IPS DF 19.7 (cell line): ENCODE measurements at regions not wholly inside any gene's neighbourhood (a gene's known extent, or its start where the extent isn't known, plus 50 kb on each side); places are given as distances from the start of the nearest gene placed in this dataset.
A peak's percentile ranks its signal among the peaks of the same experiment; 100 is the strongest.
"Not testable (repeated sequence)": the region's sequence is repeated elsewhere in the genome, so short reads cannot be mapped to it uniquely, and the experiment has no call there.

Source experiments
- DNase-seq: peaks from one replicate; pipeline ENCODE4 v3.0.0-alpha.2; 2013; ENCODE audit warnings: low read depth, low spot score

- DNase-seq: no peak
Observed at GRCh38 chr17:74113952-74114351, 89.5 kb upstream of the RPL38 start.

- no peak for DNase-seq
Observed at GRCh38 chr17:74114881-74115470, 88.5 kb upstream of the RPL38 start.

GRCh38 chr17:74115586-74115985 lies 87.9 kb upstream of the RPL38 start:
- DNase-seq: no peak

DNA sequence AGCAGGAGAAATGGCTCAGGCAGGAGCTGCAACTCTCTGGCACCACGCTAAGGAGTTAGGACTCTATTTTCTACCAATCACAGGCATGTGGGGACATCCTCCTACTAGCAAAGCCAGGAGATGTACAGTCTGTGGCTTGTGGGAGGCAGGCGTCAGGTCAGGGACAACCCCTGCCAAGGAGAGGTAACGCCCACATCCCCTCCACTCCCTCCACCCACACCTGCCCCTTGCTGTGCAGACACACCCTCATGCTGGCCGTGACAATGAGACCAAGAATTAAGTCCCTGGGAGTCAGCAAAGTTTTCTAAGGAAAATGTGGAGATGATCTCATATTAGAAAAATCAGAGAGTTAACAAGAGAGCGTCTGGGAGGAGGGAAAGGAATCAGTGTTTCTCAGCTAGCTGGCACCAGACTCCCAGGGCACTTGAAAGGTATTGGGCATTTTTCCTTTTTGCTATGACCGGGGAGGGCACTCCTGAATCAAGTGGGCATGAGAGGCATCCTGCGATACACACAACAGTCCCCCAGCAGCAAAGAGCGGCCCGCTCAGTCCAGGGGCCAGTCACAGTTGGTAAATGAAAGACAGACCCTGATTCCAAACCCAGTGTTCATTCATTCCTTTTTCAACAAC lies 87.3 kb upstream of the RPL38 start:
- DNase-seq: no peak

- no peak for DNase-seq
Observed at GRCh38 chr17:74117087-74117698, 86.3 kb upstream of the RPL38 start.

DNA sequence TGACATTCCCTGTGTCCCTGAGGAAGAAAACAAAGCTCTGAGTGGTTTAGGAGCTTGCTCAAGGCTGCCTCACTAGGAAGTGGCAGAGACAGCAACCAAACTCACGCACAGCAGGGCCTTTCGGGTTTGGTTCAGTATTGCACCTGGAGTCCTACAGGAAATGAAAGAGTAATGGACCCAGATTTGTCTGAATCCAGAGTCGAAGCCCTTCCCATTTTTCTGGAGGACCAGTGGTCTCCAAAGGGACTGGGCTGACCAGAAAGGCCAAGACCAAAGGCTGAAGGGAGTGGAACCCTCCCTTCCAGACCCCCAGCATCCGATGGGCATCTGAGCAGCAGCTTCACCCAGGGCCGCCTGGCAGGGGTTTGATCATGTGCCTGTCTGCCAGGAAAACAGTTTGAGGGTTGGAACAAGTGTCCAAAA lies 85.5 kb upstream of the RPL38 start:
- no peak for DNase-seq

- DNase-seq: peak; percentile 83
Observed at GRCh38 chr17:74118504-74118903, 85.0 kb upstream of the RPL38 start.

- DNase-seq: no peak
Observed at GRCh38 chr17:74119049-74119580, 84.4 kb upstream of the RPL38 start.

GRCh38 chr17:74119965-74120364 lies 83.5 kb upstream of the RPL38 start:
- no peak for DNase-seq

GRCh38 chr17:74123350-74123749 lies 80.1 kb upstream of the RPL38 start:
- no peak for DNase-seq

DNA sequence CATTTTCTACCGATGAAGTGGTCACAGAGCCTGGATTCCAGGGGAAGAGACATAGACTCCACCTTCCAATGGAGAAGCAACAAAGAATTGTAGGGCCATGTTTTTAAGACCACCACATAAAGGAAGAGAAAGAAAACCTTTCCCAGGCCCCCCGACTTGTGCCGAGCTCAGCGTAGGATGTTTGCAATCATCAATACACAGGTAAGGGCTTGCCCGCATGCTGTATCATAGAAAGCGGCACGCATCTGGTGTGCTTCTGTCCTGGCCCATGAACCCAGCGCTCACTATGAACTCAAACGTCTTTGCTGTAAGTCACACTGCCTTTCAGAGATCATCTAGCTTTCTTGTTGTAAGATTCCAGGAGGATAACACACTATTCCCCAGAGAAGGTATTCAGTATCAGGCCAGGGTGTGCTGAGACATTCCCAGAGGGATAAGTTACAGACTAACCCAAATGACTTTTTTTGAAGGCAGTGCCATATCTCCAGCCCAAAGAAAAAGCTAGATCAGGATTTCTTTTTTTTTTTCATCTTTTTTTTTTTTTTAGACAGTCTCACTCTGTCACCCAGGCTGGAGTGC lies 79.5 kb upstream of the RPL38 start:
- no peak for DNase-seq

- no peak for DNase-seq
Observed at GRCh38 chr17:74125156-74125555, 78.3 kb upstream of the RPL38 start.

DNA sequence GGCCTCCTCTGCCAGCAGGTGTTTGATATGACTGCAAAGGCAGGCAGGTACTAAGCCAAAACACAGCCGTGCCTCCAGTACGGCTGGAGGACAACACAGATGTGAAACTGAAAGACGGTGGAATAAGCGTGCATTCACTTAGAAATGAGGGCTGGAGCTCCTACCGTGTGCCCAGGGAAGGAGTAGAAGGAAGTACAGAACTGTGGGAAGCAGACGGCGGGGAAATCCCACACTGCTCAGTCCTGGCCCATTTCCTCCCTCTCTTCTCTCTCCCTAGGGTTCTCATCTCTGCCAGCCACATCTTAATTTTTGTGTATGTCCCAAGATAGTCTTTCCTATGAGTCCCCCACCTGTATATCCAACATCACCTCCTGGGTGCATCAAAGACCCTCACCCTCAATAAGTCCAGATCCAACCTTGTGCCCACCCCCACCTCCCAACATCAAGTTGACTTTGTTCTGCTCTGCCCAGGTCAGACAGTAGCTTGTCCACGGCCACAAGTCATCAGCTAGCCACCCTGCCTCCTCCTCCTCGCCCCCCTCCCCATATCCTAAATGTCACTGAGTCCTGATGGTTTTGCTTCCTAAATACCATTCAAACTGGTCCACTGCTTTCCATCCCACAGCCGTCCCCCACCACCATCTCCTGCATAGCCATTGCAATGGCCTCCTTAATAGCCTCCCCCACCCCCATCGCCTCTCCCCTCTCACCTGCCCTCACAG lies 77.1 kb upstream of the RPL38 start:
- no peak for DNase-seq

- no peak for DNase-seq
Observed at GRCh38 chr17:74126959-74127358, 76.5 kb upstream of the RPL38 start.

DNA sequence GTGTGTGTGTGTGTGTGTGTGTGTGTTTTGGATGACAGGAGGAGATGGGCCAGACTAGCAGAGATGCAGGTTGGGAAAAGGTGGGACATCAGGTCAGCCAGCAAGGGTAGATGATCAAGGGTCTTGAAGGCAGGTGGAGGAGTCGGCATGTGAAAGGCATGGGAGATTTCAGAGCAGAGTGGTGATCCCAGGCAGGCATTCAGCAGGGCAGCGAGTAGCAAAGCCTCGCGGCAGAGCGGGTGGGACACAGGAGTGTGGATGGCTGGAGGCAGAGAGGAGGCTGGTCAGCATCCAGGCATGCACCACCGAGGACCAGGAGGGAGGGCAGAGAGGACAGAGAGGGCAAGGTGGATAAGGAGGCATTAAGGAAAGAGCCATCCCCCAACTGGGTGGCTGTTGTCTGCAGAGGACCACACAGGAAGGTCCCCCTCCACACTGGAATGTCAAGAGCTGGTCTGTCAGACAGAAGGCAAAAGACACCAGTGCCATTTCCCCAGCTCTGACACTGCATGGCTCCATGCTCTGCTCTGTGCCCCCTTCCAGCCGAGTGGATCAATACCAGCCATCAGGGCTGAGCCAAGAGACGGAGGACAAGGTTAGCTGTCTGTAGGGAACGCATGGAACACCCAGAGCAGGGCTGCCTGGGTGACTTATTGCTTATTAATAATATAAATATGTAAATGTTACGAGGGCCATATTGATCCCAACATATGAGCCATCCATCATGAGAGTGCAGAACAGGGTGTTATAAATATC lies 74.8 kb upstream of the RPL38 start:
- DNase-seq: no peak

DNA sequence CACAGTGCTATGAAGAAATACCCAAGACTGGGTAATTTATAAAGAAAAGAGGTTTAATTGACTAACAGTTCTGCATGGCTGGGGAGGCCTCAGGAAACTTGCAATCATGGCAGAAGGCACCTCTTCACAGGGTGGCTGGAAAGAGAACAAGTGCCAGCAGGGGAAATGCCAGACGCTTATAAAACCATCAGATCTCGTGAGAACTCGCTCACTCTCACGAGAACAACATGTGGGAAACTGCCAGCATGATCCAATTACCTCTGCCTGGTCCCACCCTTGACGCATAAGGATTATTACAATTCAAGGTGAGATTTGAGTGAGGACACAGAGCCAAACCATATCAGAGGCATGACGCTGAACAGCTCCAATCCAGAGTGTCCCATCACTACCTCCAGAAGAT lies 73.7 kb upstream of the RPL38 start:
- not testable (repeated sequence) for DNase-seq

- no peak for DNase-seq
Observed at GRCh38 chr17:74130276-74130675, 73.2 kb upstream of the RPL38 start.

GRCh38 chr17:74130841-74131240 lies 72.6 kb upstream of the RPL38 start:
- no peak for DNase-seq

GRCh38 chr17:74132354-74132753 lies 71.1 kb upstream of the RPL38 start:
- DNase-seq: no peak

DNA sequence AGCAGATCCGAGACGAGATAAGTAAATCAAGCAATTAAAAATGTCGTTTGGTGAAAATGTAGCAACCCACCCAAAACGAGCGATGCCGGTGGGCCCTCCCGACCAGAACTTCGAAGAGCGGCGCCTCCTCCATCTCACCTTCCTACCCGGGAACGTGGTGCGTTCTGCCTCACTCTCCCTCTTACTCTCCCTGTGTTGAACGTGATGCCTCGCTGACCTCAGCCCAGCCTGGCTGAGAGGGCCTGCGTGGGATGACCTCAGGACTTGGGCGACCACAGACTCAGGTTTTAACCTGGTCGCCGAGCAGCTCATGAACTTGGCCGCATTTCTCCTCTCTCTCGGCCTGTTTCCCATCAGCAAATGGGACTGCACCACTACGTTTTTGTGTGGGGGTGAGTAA lies 69.7 kb upstream of the RPL38 start:
- DNase-seq: no peak

DNA sequence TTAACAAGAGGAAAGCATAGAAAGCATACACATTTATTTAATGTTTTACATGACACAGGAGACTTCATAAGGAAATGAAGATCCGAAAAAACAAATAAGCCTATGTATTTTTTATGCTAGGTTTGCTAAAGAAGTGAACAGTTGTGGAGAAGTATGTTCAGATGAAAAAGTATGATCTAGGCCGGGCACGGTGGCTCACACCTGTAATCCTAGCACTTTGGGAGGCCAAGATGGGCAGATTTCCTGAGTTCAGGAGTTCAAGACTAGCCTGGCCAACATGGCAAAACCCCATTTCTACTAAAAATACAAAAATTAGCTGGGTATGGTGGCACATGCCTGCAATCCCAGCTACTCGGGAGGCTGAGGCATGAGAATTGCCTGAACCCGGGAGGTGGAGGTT lies 69.2 kb upstream of the RPL38 start:
- not testable (repeated sequence) for DNase-seq
